HG03039 (cell line): ENCODE measurements at regions not wholly inside any gene's neighbourhood (a gene's known extent, or its start where the extent isn't known, plus 50 kb on each side); places are given as distances from the start of the nearest gene placed in this dataset.
"Not testable (repeated sequence)": the region's sequence is repeated elsewhere in the genome, so short reads cannot be mapped to it uniquely, and the experiment has no call there.

Experiments
- ATAC-seq: cut with Tn5 transposase; IDR thresholded peaks from one replicate; pipeline ENCODE4 v1.9.1; 2021; ENCODE audit warnings: mild to moderate bottlenecking, moderate library complexity; ENCODE audit not compliant: unreplicated experiment

- no peak for ATAC-seq
These were observed 492.8 kb upstream of the FSIP2 start for GRCh38 chr2:185245806-185246205.

- no peak for ATAC-seq
These were observed 491.9 kb upstream of the FSIP2 start for GRCh38 chr2:185246717-185247116.

GRCh38 chr2:185255566-185255965 is 483.0 kb upstream of the FSIP2 start:
- ATAC-seq, result no peak

GRCh38 chr2:185265747-185266146 is 472.9 kb upstream of the FSIP2 start:
- no peak for ATAC-seq

GRCh38 chr2:185268651-185269050 is 470.0 kb upstream of the FSIP2 start:
- ATAC-seq, result no peak

- ATAC-seq, result no peak
These were observed 463.7 kb upstream of the FSIP2 start for GRCh38 chr2:185274718-185275484.

- ATAC-seq, result not testable (repeated sequence)
These were observed 462.6 kb upstream of the FSIP2 start for GRCh38 chr2:185275979-185276378.

GRCh38 chr2:185278761-185279160 is 459.8 kb upstream of the FSIP2 start:
- no peak for ATAC-seq

GRCh38 chr2:185279999-185280398 is 458.6 kb upstream of the FSIP2 start:
- no peak for ATAC-seq

- no peak for ATAC-seq
These were observed 453.9 kb upstream of the FSIP2 start for GRCh38 chr2:185284696-185285095.

- not testable (repeated sequence) for ATAC-seq
These were observed 448.6 kb upstream of the FSIP2 start for GRCh38 chr2:185290012-185290411.

GRCh38 chr2:185291035-185291647 is 447.5 kb upstream of the FSIP2 start:
- ATAC-seq, result peak; percentile 98

GRCh38 chr2:185299867-185300266 is 438.7 kb upstream of the FSIP2 start:
- no peak for ATAC-seq

- no peak for ATAC-seq
These were observed 432.5 kb upstream of the FSIP2 start for GRCh38 chr2:185306119-185306518.

GRCh38 chr2:185316383-185316782 is 422.2 kb upstream of the FSIP2 start:
- ATAC-seq, result peak; percentile 78

GRCh38 chr2:185318271-185318724 is 420.3 kb upstream of the FSIP2 start:
- ATAC-seq, result no peak

- ATAC-seq, result no peak
These were observed 402.7 kb upstream of the FSIP2 start for GRCh38 chr2:185335879-185336278.

GRCh38 chr2:185337033-185337432 is 401.6 kb upstream of the FSIP2 start:
- ATAC-seq, result no peak

- ATAC-seq, result no peak
These were observed 400.5 kb upstream of the FSIP2 start for GRCh38 chr2:185338104-185338503.

- ATAC-seq, result no peak
These were observed 391.2 kb upstream of the FSIP2 start for GRCh38 chr2:185347445-185347844.

GRCh38 chr2:185360776-185361175 is 377.8 kb upstream of the FSIP2 start:
- no peak for ATAC-seq

- no peak for ATAC-seq
These were observed 366.4 kb upstream of the FSIP2 start for GRCh38 chr2:185372188-185372587.
